Endothelial cell of umbilical vein (primary cell): ENCODE measurements at regions not wholly inside any gene's neighbourhood (a gene's known extent, or its start where the extent isn't known, plus 50 kb on each side); places are given as distances from the start of the nearest gene placed in this dataset.

Source experiments
- BruUV-seq: library from RNA; stranded (reverse); fragments of 400-500 nt; replicated peaks from 2 replicates; lab custom pipeline; 2021; lab: Mats Ljungman, UMichigan
- CTCF ChIA-PET: fragments of 300-600, 350-600 bp; sonication (Branson Sonifier 250); formaldehyde crosslinking; loops from one replicate; lab custom pipeline; 2021; ENCODE audit warnings: antibody characterized with exemption, inconsistent platforms; lab: Charles Lee
- POLR2A ChIA-PET: fragments of 300-600, 350-600 bp; sonication (Branson Sonifier 250); formaldehyde crosslinking; loops from one replicate; lab custom pipeline; 2021; ENCODE audit warnings: antibody characterized with exemption, inconsistent platforms; lab: Charles Lee
- DNase-seq: peaks from one replicate; pipeline ENCODE4 v3.0.0-alpha.2; 2011; ENCODE audit warnings: low read depth, low spot score
- FAIRE-seq: peaks from 2 replicates; lab custom pipeline; 2011; peaks lifted over from hg19 to GRCh38; lab: Jason Lieb, UNC
- H2AFZ ChIP-seq: 2 replicates; pipeline ENCODE4 v1.6.0; 2012; ENCODE audit warnings: low read depth, low read length, control low read depth, inconsistent platforms
- H3K27ac ChIP-seq: 2 replicates; pipeline ENCODE4 v1.5.1; 2011; ENCODE audit warnings: low read depth, mild to moderate bottlenecking, control low read depth, low read length, moderate library complexity; ENCODE audit not compliant: insufficient read depth
- H3K27me3 ChIP-seq, 2 experiments: 2 replicates each; pipeline versions ENCODE4 v1.6.0 to v1.6.1; 2011; ENCODE audit warnings: low read length in 2 of 2, mixed read lengths in 1 of 2; ENCODE audit not compliant: control insufficient read depth in 2 of 2, insufficient read depth in 2 of 2
- H3K36me3 ChIP-seq, 2 experiments: 2 replicates in 1 of 2; 3 replicates in 1 of 2; pipeline ENCODE4 v1.5.1; 2011; ENCODE audit warnings: low read length in 2 of 2, mild to moderate bottlenecking in 1 of 2, moderate library complexity in 1 of 2; ENCODE audit not compliant: control insufficient read depth in 2 of 2, insufficient read depth in 2 of 2; ENCODE audit errors: extremely low read depth in 1 of 2
- H3K4me1 ChIP-seq: 3 replicates; pipeline ENCODE4 v1.5.1; 2011; ENCODE audit warnings: mild to moderate bottlenecking, low read length; ENCODE audit not compliant: control insufficient read depth, insufficient read depth; ENCODE audit errors: extremely low read depth
- H3K4me2 ChIP-seq: 2 replicates; pipeline ENCODE4 v1.6.1; 2011; ENCODE audit warnings: low read length, control low read depth, mixed read lengths; ENCODE audit not compliant: insufficient read depth
- H3K4me3 ChIP-seq, 3 experiments: fragments of 200-600 bp in 1 of 3; sonication (generic), shearing (Covaris generic) in 1 of 3; replicated peaks in 1 of 3; 2 replicates each; pipeline ENCODE4 v1.5.1; 2011 to 2016; ENCODE audit warnings: control low read depth in 3 of 3, low read length in 3 of 3, mild to moderate bottlenecking in 2 of 3, inconsistent platforms in 1 of 3, low read depth in 1 of 3, moderate library complexity in 1 of 3; ENCODE audit not compliant: insufficient read depth in 1 of 3
- H3K79me2 ChIP-seq: 2 replicates; pipeline ENCODE4 v1.6.0; 2012; ENCODE audit warnings: low read length, inconsistent platforms; ENCODE audit not compliant: control insufficient read depth, insufficient read depth
- H3K9ac ChIP-seq: replicated peaks from 2 replicates; pipeline ENCODE3; 2011; ENCODE audit warnings: low read length, control low read depth; ENCODE audit not compliant: insufficient read depth; ENCODE audit errors: extremely low read depth
- H3K9me1 ChIP-seq: replicated peaks from 3 replicates; pipeline ENCODE4 v1.6.0; 2011; ENCODE audit warnings: mild to moderate bottlenecking, low read length; ENCODE audit not compliant: control insufficient read depth, insufficient read depth; ENCODE audit errors: extremely low read depth
- H3K9me3 ChIP-seq: replicated peaks from 2 replicates; pipeline ENCODE4 v1.5.1; 2012; ENCODE audit warnings: low read length, inconsistent platforms; ENCODE audit not compliant: control insufficient read depth, insufficient read depth
- H4K20me1 ChIP-seq: replicated peaks from 2 replicates; pipeline ENCODE3; 2011; ENCODE audit warnings: mild to moderate bottlenecking, low read length; ENCODE audit not compliant: control insufficient read depth, insufficient read depth; ENCODE audit errors: extremely low read depth
- CTCF ChIP-seq, 2 donors: IDR thresholded peaks; 1 replicate in 1 of 2; 2 replicates in 1 of 2; pipeline ENCODE4 v1.5.1; 2011; ENCODE audit warnings: low read length in 2 of 2, mild to moderate bottlenecking in 2 of 2, moderate library complexity in 2 of 2, control low read depth in 1 of 2, inconsistent platforms in 1 of 2, low read depth in 1 of 2; ENCODE audit not compliant: insufficient read depth in 1 of 2; ENCODE audit errors: extremely low read depth in 1 of 2
- EZH2 ChIP-seq: IDR thresholded peaks from 2 replicates; pipeline ENCODE4 v1.6.1; 2012; ENCODE audit warnings: borderline replicate concordance, low read depth, mild to moderate bottlenecking, moderate library complexity, low read length, inconsistent platforms; ENCODE audit not compliant: severe bottlenecking
- FOS ChIP-seq: IDR thresholded peaks from 2 replicates; pipeline ENCODE4 v1.6.1; 2011; ENCODE audit warnings: mild to moderate bottlenecking, low read length, moderate library complexity, borderline replicate concordance; ENCODE audit not compliant: insufficient read depth
- GATA2 ChIP-seq: IDR thresholded peaks from 2 replicates; pipeline ENCODE4 v1.7.0; 2011; ENCODE audit warnings: low read depth, mild to moderate bottlenecking, moderate library complexity, mixed read lengths, low read length; ENCODE audit not compliant: insufficient read length, insufficient read depth
- JUN ChIP-seq: IDR thresholded peaks from 2 replicates; pipeline ENCODE4 v1.6.1; 2011; ENCODE audit warnings: borderline replicate concordance, low read depth; ENCODE audit not compliant: insufficient read length, insufficient read depth
- MAX ChIP-seq: IDR thresholded peaks from 2 replicates; pipeline ENCODE4 v1.6.1; 2011; ENCODE audit not compliant: insufficient read depth, insufficient read length
- MYC ChIP-seq: IDR thresholded peaks from one replicate; pipeline ENCODE4 v1.6.1; 2011; ENCODE audit warnings: mild to moderate bottlenecking, low read depth, low read length
- POLR2A ChIP-seq: IDR thresholded peaks from 2 replicates; pipeline ENCODE4 v1.6.1; 2012; ENCODE audit warnings: low read depth, mild to moderate bottlenecking, control low read depth, low read length
- POLR2AphosphoS5 ChIP-seq: IDR thresholded peaks from 2 replicates; pipeline ENCODE4 v1.6.1; 2012; ENCODE audit warnings: low read depth, mild to moderate bottlenecking, control low read depth, low read length, moderate library complexity; ENCODE audit not compliant: insufficient read depth
- dilution Hi-C: fragments of 300-500 bp; cut with MboI; formaldehyde crosslinking; loops from one replicate; pipeline ENCODE4 v1.15.0; 2019; ENCODE audit warnings: low sequenced_read_pairs; ENCODE audit not compliant: extremely low pct_ligation_motif_present
- intact Hi-C: fragments of 100-400 bp; cut with micrococcal nuclease; formaldehyde crosslinking; loops from one replicate; pipeline ENCODE4 v1.10.0; 2022

DNA sequence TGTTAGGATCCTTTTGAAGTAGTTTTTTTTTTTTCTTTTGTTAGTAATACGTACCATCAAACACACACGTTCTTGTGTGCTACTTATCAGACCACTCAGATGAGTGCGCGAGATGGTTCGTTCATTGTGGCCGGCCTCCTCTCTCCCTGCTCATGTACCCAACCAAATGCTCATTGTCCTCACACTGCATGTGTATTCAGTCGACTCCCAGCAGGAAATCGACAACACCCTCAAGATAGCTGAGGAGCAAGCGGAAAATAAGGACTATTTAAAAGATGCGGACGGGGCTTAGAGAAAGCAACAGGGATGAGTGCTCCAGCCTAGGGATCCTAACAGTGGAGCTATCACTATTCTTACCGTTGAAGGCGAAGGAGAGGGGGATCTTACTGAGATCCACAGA lies 72.9 kb upstream of the GUCY1A1 start:
- Histone ChIP-seq H3K4me3 (no peak overlapping the region), H3K36me3 (no peaks in the 10 kb centered on the region), H3K9me3 (no peaks in the 10 kb centered on the region), H4K20me1 (no peaks in the 10 kb centered on the region), H3K9me1 (no peaks in the 10 kb centered on the region), H3K4me1 (no peaks in the 10 kb centered on the region), H3K9ac (no peak overlapping the region), H2AFZ (no peak overlapping the region), H3K27ac (no peak overlapping the region), H3K27me3 (peaks cover 0 to 1% of the 10 kb centered on the region in 2 experiments), H3K4me2 (no peak overlapping the region), H3K79me2 (no peaks in the 10 kb centered on the region)
- FAIRE-seq (no peak), DNase-seq (no peak)
- ChIA-PET CTCF (interaction anchor here (0.5 kb wide), 1 partner anchor 51 kb away, joined by 4 read pairs; no protein-coding TSS in a partner anchor), POLR2A (no interaction called here)
- intact Hi-C loops: no loop called here
- dilution Hi-C loops: no loop called here
- TF ChIP-seq MAX: no peak
- TF ChIP-seq POLR2AphosphoS5: no peak
- no peak for TF ChIP-seq GATA2
- TF ChIP-seq JUN: no peak
- TF ChIP-seq FOS: no peak
- TF ChIP-seq MYC: no peak
- TF ChIP-seq CTCF (IDR thresholded peaks at IDR 0.05; ENCODE audit: extremely low read depth in 1 of 2, insufficient read depth in 1 of 2, low read depth in 1 of 2, low read length in 2 of 2): no peak
- no peak for TF ChIP-seq EZH2
- TF ChIP-seq POLR2A: no peak
- no TSS peak for BruUV-seq
